ENCODE measurements at regions not wholly inside any gene's neighbourhood (a gene's known extent, or its start where the extent isn't known, plus 50 kb on each side); places are given as distances from the start of the nearest gene placed in this dataset.

GRCh38 chr6:8780653-8781052, 345.3 kb upstream of the SLC35B3 start:
- no CpG with 5 or more reads among the region's 2 CpGs for WGBS (ENCODE audit: extremely low coverage, insufficient read length, low lambda C conversion rate)
- H2BK12ac ChIP-seq (ENCODE audit: insufficient read length, low read depth, low read length) = no peak overlapping the region
- no peaks in the 10 kb centered on the region for H3K27me3 ChIP-seq (ENCODE audit: insufficient read depth, low read length)
- H4K91ac ChIP-seq (ENCODE audit: insufficient read length, low read depth, low read length) = no peak overlapping the region
- H2BK20ac ChIP-seq (ENCODE audit: low read depth, low read length, poor library complexity, severe bottlenecking) = no peak overlapping the region
- H3K79me2 ChIP-seq (ENCODE audit: insufficient read depth, low read length) = no peaks in the 10 kb centered on the region
- H3K79me1 ChIP-seq (ENCODE audit: insufficient read depth, low read depth, low read length, poor library complexity, severe bottlenecking) = no peaks in the 10 kb centered on the region
- H3K4me2 ChIP-seq (ENCODE audit: insufficient read depth, insufficient read length, low read length) = no peak overlapping the region
- no peak overlapping the region for H2BK120ac ChIP-seq (ENCODE audit: low read depth, low read length, poor library complexity, severe bottlenecking)
- Mint-ChIP-seq H3K36me3 (ENCODE audit: insufficient read depth in 1 of 3, low read depth in 3 of 3) (peaks cover 0 to 5% (median 0%) of the 10 kb centered on the region in 3 experiments; a peak in 1 of 7 replicates), H3K4me3 (no peak overlapping the region), H3K4me1 (0 out of 4 replicates have a peak, but pooled peaks cover 0 to 2% of the 10 kb centered on the region in 2 experiments), H3K9me3 (peaks cover 0 to 5% of the 10 kb centered on the region in 2 experiments; a peak in 2 of 5 replicates), H3K27ac (no peak overlapping the region), H3K27me3 (ENCODE audit: low read depth) (no peaks in the 10 kb centered on the region)
- no peak overlapping the region for H3K56ac ChIP-seq (ENCODE audit: insufficient read length, low read depth, low read length)
- DNase-seq = no peak
- no peaks in the 10 kb centered on the region for H3K4me1 ChIP-seq (ENCODE audit: insufficient read depth, low read length)
- no peak overlapping the region for H3T11ph ChIP-seq (ENCODE audit: low read length)
- no peak for TF ChIP-seq CTCF (conservative IDR thresholded peaks at IDR 0.05)
- H3K4ac ChIP-seq (ENCODE audit: low read depth, low read length) = no peak overlapping the region
- H4K8ac ChIP-seq (replicated peaks; ENCODE audit: insufficient read length, low read depth, low read length) = no peak overlapping the region
- no peaks in the 10 kb centered on the region for H3K23me2 ChIP-seq (ENCODE audit: insufficient read length, low read depth, low read length, poor library complexity, severe bottlenecking)
- H3K23ac ChIP-seq (ENCODE audit: insufficient read length, low read depth, low read length) = no peak overlapping the region
- H4K20me1 ChIP-seq (ENCODE audit: control insufficient read depth, insufficient read depth, insufficient read length) = no peaks in the 10 kb centered on the region
- H2AK5ac ChIP-seq (ENCODE audit: insufficient read length, low read length) = no peak overlapping the region
- no peak overlapping the region for H2BK15ac ChIP-seq (ENCODE audit: low read depth, low read length)
- H3K14ac ChIP-seq (ENCODE audit: insufficient read depth, low read length) = no peak overlapping the region
- H2BK5ac ChIP-seq (ENCODE audit: insufficient read length, low read length) = no peak overlapping the region
- no peak overlapping the region for H2AFZ ChIP-seq (ENCODE audit: low read length)
- no peak overlapping the region for H3K9ac ChIP-seq (ENCODE audit: extremely low read depth, insufficient read length, low read length)
- no peak overlapping the region for H3K27ac ChIP-seq (ENCODE audit: insufficient read length, low read depth, low read length)
- no peak overlapping the region for H4K5ac ChIP-seq (ENCODE audit: insufficient read length, low read depth, low read length)
- no peaks in the 10 kb centered on the region for H3K9me3 ChIP-seq (ENCODE audit: control insufficient read depth, low read depth, low read length)
- H3K18ac ChIP-seq (ENCODE audit: insufficient read length, low read depth, low read length) = no peak overlapping the region

Data from H9 (cell line).